Stimulated activated naive CD8-positive, alpha-beta T cell treated with anti-CD3 and anti-CD28 coated beads, Interleukin-15, Interleukin-2, amounts not matched to agents 100 ng/mL and 50 ng/mL, for 24 hours (primary cell): ENCODE measurements at regions not wholly inside any gene's neighbourhood (a gene's known extent, or its start where the extent isn't known, plus 50 kb on each side); places are given as distances from the start of the nearest gene placed in this dataset.

Experiments
- H3K27ac Mint-ChIP-seq: one replicate; pipeline ENCODE4 v1.8.0; 2021; ENCODE audit warnings: mild to moderate bottlenecking, mixed read lengths
- H3K27me3 Mint-ChIP-seq: one replicate; pipeline ENCODE4 v1.8.0; 2021; ENCODE audit warnings: mixed read lengths
- H3K36me3 Mint-ChIP-seq: one replicate; pipeline ENCODE4 v1.8.0; 2021; ENCODE audit warnings: low read depth, mixed read lengths
- H3K4me1 Mint-ChIP-seq: one replicate; pipeline ENCODE4 v1.8.0; 2021; ENCODE audit warnings: low read depth, mixed read lengths
- H3K4me3 Mint-ChIP-seq: one replicate; pipeline ENCODE4 v1.8.0; 2021; ENCODE audit warnings: mild to moderate bottlenecking, mixed read lengths
- H3K9me3 Mint-ChIP-seq: one replicate; pipeline ENCODE4 v1.8.0; 2021; ENCODE audit warnings: mixed read lengths

- H3K4me1 Mint-ChIP-seq = no peaks in the 10 kb centered on the region
- H3K36me3 Mint-ChIP-seq = no peaks in the 10 kb centered on the region
- no peaks in the 10 kb centered on the region for H3K27me3 Mint-ChIP-seq
- no peak overlapping the region for H3K4me3 Mint-ChIP-seq
- H3K27ac Mint-ChIP-seq = no peak overlapping the region
- H3K9me3 Mint-ChIP-seq = peaks cover 4% of the 10 kb centered on the region
These were observed 871.2 kb downstream of the TFAP2A start for GRCh38 chr6:9543649-9544048.

- H3K36me3 Mint-ChIP-seq = no peaks in the 10 kb centered on the region
- H3K4me1 Mint-ChIP-seq = no peaks in the 10 kb centered on the region
- no peak overlapping the region for H3K4me3 Mint-ChIP-seq
- H3K27me3 Mint-ChIP-seq = no peaks in the 10 kb centered on the region
- H3K27ac Mint-ChIP-seq = no peak overlapping the region
- peaks cover 4% of the 10 kb centered on the region for H3K9me3 Mint-ChIP-seq
These were observed 874.2 kb downstream of the TFAP2A start for GRCh38 chr6:9540534-9541126.

GRCh38 chr6:9540126-9540525 is 874.7 kb downstream of the TFAP2A start:
- Mint-ChIP-seq H3K27ac (no peak overlapping the region), H3K36me3 (no peaks in the 10 kb centered on the region), H3K9me3 (peaks cover 4% of the 10 kb centered on the region), H3K27me3 (no peaks in the 10 kb centered on the region), H3K4me3 (no peak overlapping the region), H3K4me1 (no peaks in the 10 kb centered on the region)

GRCh38 chr6:9539231-9539755 is 875.6 kb downstream of the TFAP2A start:
- Mint-ChIP-seq H3K4me1 (no peaks in the 10 kb centered on the region), H3K9me3 (peaks cover 4% of the 10 kb centered on the region), H3K4me3 (no peak overlapping the region), H3K27me3 (no peaks in the 10 kb centered on the region), H3K36me3 (no peaks in the 10 kb centered on the region), H3K27ac (no peak overlapping the region)

- Mint-ChIP-seq H3K27ac (no peak overlapping the region), H3K4me1 (no peaks in the 10 kb centered on the region), H3K9me3 (no peaks in the 10 kb centered on the region), H3K36me3 (no peaks in the 10 kb centered on the region), H3K27me3 (no peaks in the 10 kb centered on the region), H3K4me3 (no peak overlapping the region)
These were observed 877.5 kb downstream of the TFAP2A start for GRCh38 chr6:9537381-9537780.

- Mint-ChIP-seq H3K27ac (no peak overlapping the region), H3K4me1 (no peaks in the 10 kb centered on the region), H3K36me3 (no peaks in the 10 kb centered on the region), H3K27me3 (no peaks in the 10 kb centered on the region), H3K4me3 (no peak overlapping the region), H3K9me3 (no peaks in the 10 kb centered on the region)
These were observed 879.8 kb downstream of the TFAP2A start for GRCh38 chr6:9535106-9535505.

GRCh38 chr6:9532621-9533557 is 882.0 kb downstream of the TFAP2A start:
- no peaks in the 10 kb centered on the region for H3K27me3 Mint-ChIP-seq
- no peaks in the 10 kb centered on the region for H3K4me1 Mint-ChIP-seq
- H3K4me3 Mint-ChIP-seq = no peak overlapping the region
- H3K27ac Mint-ChIP-seq = no peak overlapping the region
- no peaks in the 10 kb centered on the region for H3K36me3 Mint-ChIP-seq
- no peaks in the 10 kb centered on the region for H3K9me3 Mint-ChIP-seq

- Mint-ChIP-seq H3K4me3 (no peak overlapping the region), H3K27ac (no peak overlapping the region), H3K36me3 (no peaks in the 10 kb centered on the region), H3K9me3 (no peaks in the 10 kb centered on the region), H3K4me1 (no peaks in the 10 kb centered on the region), H3K27me3 (no peaks in the 10 kb centered on the region)
These were observed 887.1 kb downstream of the TFAP2A start for GRCh38 chr6:9527679-9528286.

- Mint-ChIP-seq H3K4me3 (no peak overlapping the region), H3K4me1 (no peaks in the 10 kb centered on the region), H3K9me3 (no peaks in the 10 kb centered on the region), H3K27me3 (no peaks in the 10 kb centered on the region), H3K36me3 (no peaks in the 10 kb centered on the region), H3K27ac (no peak overlapping the region)
These were observed 891.4 kb downstream of the TFAP2A start for GRCh38 chr6:9523462-9523861.

- Mint-ChIP-seq H3K4me1 (no peaks in the 10 kb centered on the region), H3K9me3 (no peaks in the 10 kb centered on the region), H3K27ac (no peak overlapping the region), H3K36me3 (no peaks in the 10 kb centered on the region), H3K27me3 (no peaks in the 10 kb centered on the region), H3K4me3 (no peak overlapping the region)
These were observed 892.8 kb downstream of the TFAP2A start for GRCh38 chr6:9522101-9522500.

GRCh38 chr6:9521152-9521530 is 893.7 kb downstream of the TFAP2A start:
- no peaks in the 10 kb centered on the region for H3K36me3 Mint-ChIP-seq
- no peak overlapping the region for H3K4me3 Mint-ChIP-seq
- no peaks in the 10 kb centered on the region for H3K27me3 Mint-ChIP-seq
- H3K27ac Mint-ChIP-seq = no peak overlapping the region
- H3K9me3 Mint-ChIP-seq = no peaks in the 10 kb centered on the region
- no peaks in the 10 kb centered on the region for H3K4me1 Mint-ChIP-seq

GRCh38 chr6:9520417-9521151 is 894.3 kb downstream of the TFAP2A start:
- Mint-ChIP-seq H3K9me3 (no peaks in the 10 kb centered on the region), H3K27ac (no peak overlapping the region), H3K4me3 (no peak overlapping the region), H3K36me3 (no peaks in the 10 kb centered on the region), H3K27me3 (no peaks in the 10 kb centered on the region), H3K4me1 (no peaks in the 10 kb centered on the region)

GRCh38 chr6:9518431-9518830 is 896.4 kb downstream of the TFAP2A start:
- no peaks in the 10 kb centered on the region for H3K36me3 Mint-ChIP-seq
- H3K9me3 Mint-ChIP-seq = no peaks in the 10 kb centered on the region
- no peak overlapping the region for H3K27ac Mint-ChIP-seq
- no peaks in the 10 kb centered on the region for H3K27me3 Mint-ChIP-seq
- no peak overlapping the region for H3K4me3 Mint-ChIP-seq
- H3K4me1 Mint-ChIP-seq = no peaks in the 10 kb centered on the region

- no peak overlapping the region for H3K4me3 Mint-ChIP-seq
- no peaks in the 10 kb centered on the region for H3K4me1 Mint-ChIP-seq
- no peaks in the 10 kb centered on the region for H3K27me3 Mint-ChIP-seq
- H3K27ac Mint-ChIP-seq = no peak overlapping the region
- no peaks in the 10 kb centered on the region for H3K36me3 Mint-ChIP-seq
- H3K9me3 Mint-ChIP-seq = no peaks in the 10 kb centered on the region
These were observed 897.1 kb downstream of the TFAP2A start for GRCh38 chr6:9517806-9518205.
